Upper lobe of left lung (tissue), 4 donors: ENCODE measurements at regions not wholly inside any gene's neighbourhood (a gene's known extent, or its start where the extent isn't known, plus 50 kb on each side); places are given as distances from the start of the nearest gene placed in this dataset.

Experiments
- EP300 ChIP-seq, 4 donors: sonication (generic); formaldehyde crosslinking; IDR thresholded peaks; one replicate each; pipeline ENCODE4 v1.5.1; 2017; ENCODE audit warnings: antibody characterized with exemption in 4 of 4, control low read depth in 2 of 4
- POLR2A ChIP-seq, 4 donors: fragments of 450-650 bp; IDR thresholded peaks; one replicate each; pipeline ENCODE4 v1.5.1; 2016 to 2017; ENCODE audit warnings: antibody characterized with exemption in 4 of 4, mild to moderate bottlenecking in 2 of 4
- POLR2AphosphoS5 ChIP-seq, 2 donors: sonication (generic); formaldehyde crosslinking; IDR thresholded peaks; one replicate each; pipeline ENCODE4 v1.5.1; 2017; ENCODE audit warnings: antibody characterized with exemption in 2 of 2
- TF ChIP-seq, protein P1 (sequence below), 6 experiments: fragments of 450-650 bp in 4 of 6; fragments of 200-600 bp in 2 of 6; sonication (generic) in 2 of 6; IDR thresholded peaks; one replicate each; pipeline ENCODE4 v1.5.1; 2016 to 2019; ENCODE audit warnings: antibody characterized with exemption in 6 of 6

DNA sequence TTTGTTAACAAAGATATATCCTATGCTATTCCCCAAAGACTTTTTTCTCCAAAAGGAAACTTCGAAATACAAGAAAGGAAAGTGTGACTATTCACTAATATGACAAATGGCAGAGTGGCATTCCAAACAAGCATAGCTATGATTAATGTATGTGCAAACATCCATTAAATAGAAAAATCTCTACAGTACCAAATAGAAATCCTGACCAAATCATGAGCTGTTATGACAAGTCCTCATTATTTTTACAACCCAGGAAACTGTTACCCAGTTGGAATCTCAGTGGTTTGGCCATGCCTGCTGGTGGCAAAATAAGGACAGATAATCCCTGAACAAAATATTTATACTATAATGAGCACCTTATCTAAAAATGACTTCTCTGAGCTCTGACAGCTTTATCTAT lies 202.1 kb downstream of the SEC23A start:
- TF ChIP-seq EP300 (IDR thresholded peaks at IDR 0.05) = no peak
- no peak for TF ChIP-seq POLR2A (IDR thresholded peaks at IDR 0.05)
- TF ChIP-seq, protein P1, sequence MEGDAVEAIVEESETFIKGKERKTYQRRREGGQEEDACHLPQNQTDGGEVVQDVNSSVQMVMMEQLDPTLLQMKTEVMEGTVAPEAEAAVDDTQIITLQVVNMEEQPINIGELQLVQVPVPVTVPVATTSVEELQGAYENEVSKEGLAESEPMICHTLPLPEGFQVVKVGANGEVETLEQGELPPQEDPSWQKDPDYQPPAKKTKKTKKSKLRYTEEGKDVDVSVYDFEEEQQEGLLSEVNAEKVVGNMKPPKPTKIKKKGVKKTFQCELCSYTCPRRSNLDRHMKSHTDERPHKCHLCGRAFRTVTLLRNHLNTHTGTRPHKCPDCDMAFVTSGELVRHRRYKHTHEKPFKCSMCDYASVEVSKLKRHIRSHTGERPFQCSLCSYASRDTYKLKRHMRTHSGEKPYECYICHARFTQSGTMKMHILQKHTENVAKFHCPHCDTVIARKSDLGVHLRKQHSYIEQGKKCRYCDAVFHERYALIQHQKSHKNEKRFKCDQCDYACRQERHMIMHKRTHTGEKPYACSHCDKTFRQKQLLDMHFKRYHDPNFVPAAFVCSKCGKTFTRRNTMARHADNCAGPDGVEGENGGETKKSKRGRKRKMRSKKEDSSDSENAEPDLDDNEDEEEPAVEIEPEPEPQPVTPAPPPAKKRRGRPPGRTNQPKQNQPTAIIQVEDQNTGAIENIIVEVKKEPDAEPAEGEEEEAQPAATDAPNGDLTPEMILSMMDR (IDR thresholded peaks at IDR 0.05) = no peak
- no peak for TF ChIP-seq POLR2AphosphoS5 (IDR thresholded peaks at IDR 0.05)
